ENCODE measurements at regions not wholly inside any gene's neighbourhood (a gene's known extent, or its start where the extent isn't known, plus 50 kb on each side); places are given as distances from the start of the nearest gene placed in this dataset.

DNA sequence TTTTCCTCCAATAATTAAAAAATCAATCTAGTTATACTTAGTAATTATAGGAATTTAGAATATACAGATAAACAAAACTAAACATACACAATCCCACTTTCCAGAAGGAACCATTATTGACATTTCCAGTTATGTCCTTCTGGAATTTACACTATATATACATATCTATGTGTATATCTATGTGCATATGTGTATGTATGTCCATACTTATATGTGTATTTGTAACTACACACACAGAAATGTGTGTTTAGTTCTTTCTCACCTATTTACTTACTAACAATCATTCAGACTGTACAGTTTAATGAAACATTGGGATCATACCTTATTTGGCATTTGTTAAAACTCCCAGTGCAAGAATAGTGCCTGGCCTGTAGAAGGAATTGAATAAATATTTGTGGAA, 126.4 kb downstream of the FHIP1A start:
- no peak for ATAC-seq
- no peaks in the 10 kb centered on the region; the same call in 1 of the 2 replicates for H3K27me3 ChIP-seq (ENCODE audit: control insufficient read depth, insufficient read depth, low read length)
- CTCF ChIA-PET: no interaction called here
- H3K4me1 ChIP-seq (ENCODE audit: control insufficient read depth, insufficient read depth, low read length): no peaks in the 10 kb centered on the region
- intact Hi-C loops (cut with micrococcal nuclease; ENCODE audit: unreplicated experiment): no loop called here
- in situ Hi-C loops (cut with HindIII; ENCODE audit: low pct_unique_long_range_greater_than_20kb, low sequenced_read_pairs): no loop called here
- TF ChIP-seq CTCF (IDR thresholded peaks at IDR 0.05): no peak
- TF ChIP-seq, protein P1, sequence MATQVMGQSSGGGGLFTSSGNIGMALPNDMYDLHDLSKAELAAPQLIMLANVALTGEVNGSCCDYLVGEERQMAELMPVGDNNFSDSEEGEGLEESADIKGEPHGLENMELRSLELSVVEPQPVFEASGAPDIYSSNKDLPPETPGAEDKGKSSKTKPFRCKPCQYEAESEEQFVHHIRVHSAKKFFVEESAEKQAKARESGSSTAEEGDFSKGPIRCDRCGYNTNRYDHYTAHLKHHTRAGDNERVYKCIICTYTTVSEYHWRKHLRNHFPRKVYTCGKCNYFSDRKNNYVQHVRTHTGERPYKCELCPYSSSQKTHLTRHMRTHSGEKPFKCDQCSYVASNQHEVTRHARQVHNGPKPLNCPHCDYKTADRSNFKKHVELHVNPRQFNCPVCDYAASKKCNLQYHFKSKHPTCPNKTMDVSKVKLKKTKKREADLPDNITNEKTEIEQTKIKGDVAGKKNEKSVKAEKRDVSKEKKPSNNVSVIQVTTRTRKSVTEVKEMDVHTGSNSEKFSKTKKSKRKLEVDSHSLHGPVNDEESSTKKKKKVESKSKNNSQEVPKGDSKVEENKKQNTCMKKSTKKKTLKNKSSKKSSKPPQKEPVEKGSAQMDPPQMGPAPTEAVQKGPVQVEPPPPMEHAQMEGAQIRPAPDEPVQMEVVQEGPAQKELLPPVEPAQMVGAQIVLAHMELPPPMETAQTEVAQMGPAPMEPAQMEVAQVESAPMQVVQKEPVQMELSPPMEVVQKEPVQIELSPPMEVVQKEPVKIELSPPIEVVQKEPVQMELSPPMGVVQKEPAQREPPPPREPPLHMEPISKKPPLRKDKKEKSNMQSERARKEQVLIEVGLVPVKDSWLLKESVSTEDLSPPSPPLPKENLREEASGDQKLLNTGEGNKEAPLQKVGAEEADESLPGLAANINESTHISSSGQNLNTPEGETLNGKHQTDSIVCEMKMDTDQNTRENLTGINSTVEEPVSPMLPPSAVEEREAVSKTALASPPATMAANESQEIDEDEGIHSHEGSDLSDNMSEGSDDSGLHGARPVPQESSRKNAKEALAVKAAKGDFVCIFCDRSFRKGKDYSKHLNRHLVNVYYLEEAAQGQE (IDR thresholded peaks at IDR 0.05; ENCODE audit: insufficient read depth in 1 of 2, low read depth in 2 of 2, low read length in 1 of 2): no peak
- no peaks in the 10 kb centered on the region for H3K36me3 ChIP-seq (ENCODE audit: control insufficient read depth, insufficient read depth, low read length)
- no peak overlapping the region for H3K27ac ChIP-seq (ENCODE audit: low read length)
- H3K4me3 ChIP-seq (ENCODE audit: low read depth in 2 of 2, low read length in 2 of 2): no peak overlapping the region
- no peak for DNase-seq (ENCODE audit: low read depth, low spot score)
- no TSS peak for BruUV-seq (replicated peaks)
- POLR2A ChIA-PET: no interaction called here
- H3K9me3 ChIP-seq (ENCODE audit: control insufficient read depth, insufficient read depth, low read depth, low read length): no peaks in the 10 kb centered on the region

DNA sequence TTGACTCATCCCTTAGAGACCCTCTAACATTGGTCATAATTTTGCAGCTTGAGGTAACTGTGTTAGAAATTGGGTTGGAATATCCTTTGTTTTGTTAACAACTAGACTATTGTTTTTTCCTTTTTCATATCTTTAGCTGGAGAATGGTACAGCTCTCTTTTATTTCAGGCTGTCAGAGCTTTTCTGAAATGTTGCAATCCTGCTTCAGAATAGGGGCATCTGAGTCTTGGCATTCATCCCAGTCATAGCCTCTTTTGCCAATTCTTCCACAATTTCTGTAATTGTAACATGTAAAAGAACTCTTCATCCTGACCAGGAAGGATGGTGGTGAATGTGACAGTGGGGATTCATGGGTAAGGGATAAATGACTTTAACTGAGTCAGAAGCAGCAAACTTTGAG, 128.7 kb downstream of the FHIP1A start:
- H3K4me3 ChIP-seq (ENCODE audit: low read depth in 2 of 2, low read length in 2 of 2): no peak overlapping the region
- intact Hi-C loops (cut with micrococcal nuclease; ENCODE audit: unreplicated experiment) (no loop called here), in situ Hi-C loops (cut with HindIII; ENCODE audit: low pct_unique_long_range_greater_than_20kb, low sequenced_read_pairs) (no loop called here)
- BruUV-seq (replicated peaks): no TSS peak
- ChIA-PET POLR2A (no interaction called here), CTCF (no interaction called here)
- H3K4me1 ChIP-seq (ENCODE audit: control insufficient read depth, insufficient read depth, low read length): no peaks in the 10 kb centered on the region
- H3K9me3 ChIP-seq (ENCODE audit: control insufficient read depth, insufficient read depth, low read depth, low read length): no peaks in the 10 kb centered on the region
- DNase-seq (ENCODE audit: low read depth, low spot score) (no peak), ATAC-seq (no peak)
- H3K36me3 ChIP-seq (ENCODE audit: control insufficient read depth, insufficient read depth, low read length): no peaks in the 10 kb centered on the region
- no peaks in the 10 kb centered on the region; the same call in 1 of the 2 replicates for H3K27me3 ChIP-seq (ENCODE audit: control insufficient read depth, insufficient read depth, low read length)
- no peak for TF ChIP-seq CTCF (IDR thresholded peaks at IDR 0.05)
- TF ChIP-seq, protein P1 (IDR thresholded peaks at IDR 0.05; ENCODE audit: insufficient read depth in 1 of 2, low read depth in 2 of 2, low read length in 1 of 2): no peak
- no peak for TF ChIP-seq SIN3A (IDR thresholded peaks at IDR 0.05; ENCODE audit: borderline replicate concordance, insufficient read depth, low read depth, low read length)
- no peak for TF ChIP-seq POLR2AphosphoS5 (IDR thresholded peaks at IDR 0.05; ENCODE audit: low read depth, low read length)
- no peak for TF ChIP-seq TCF7L2 (IDR thresholded peaks at IDR 0.05; ENCODE audit: low read depth, low read length)
- no peak overlapping the region for H3K27ac ChIP-seq (ENCODE audit: low read length)
